ENCODE measurements at regions not wholly inside any gene's neighbourhood (a gene's known extent, or its start where the extent isn't known, plus 50 kb on each side); places are given as distances from the start of the nearest gene placed in this dataset.

GRCh38 chr3:109772520-109772919 lies 435.2 kb upstream of the DPPA4 start:
- TF ChIP-seq, protein P1, sequence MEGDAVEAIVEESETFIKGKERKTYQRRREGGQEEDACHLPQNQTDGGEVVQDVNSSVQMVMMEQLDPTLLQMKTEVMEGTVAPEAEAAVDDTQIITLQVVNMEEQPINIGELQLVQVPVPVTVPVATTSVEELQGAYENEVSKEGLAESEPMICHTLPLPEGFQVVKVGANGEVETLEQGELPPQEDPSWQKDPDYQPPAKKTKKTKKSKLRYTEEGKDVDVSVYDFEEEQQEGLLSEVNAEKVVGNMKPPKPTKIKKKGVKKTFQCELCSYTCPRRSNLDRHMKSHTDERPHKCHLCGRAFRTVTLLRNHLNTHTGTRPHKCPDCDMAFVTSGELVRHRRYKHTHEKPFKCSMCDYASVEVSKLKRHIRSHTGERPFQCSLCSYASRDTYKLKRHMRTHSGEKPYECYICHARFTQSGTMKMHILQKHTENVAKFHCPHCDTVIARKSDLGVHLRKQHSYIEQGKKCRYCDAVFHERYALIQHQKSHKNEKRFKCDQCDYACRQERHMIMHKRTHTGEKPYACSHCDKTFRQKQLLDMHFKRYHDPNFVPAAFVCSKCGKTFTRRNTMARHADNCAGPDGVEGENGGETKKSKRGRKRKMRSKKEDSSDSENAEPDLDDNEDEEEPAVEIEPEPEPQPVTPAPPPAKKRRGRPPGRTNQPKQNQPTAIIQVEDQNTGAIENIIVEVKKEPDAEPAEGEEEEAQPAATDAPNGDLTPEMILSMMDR (IDR thresholded peaks at IDR 0.05): no peak
- TF ChIP-seq POLR2AphosphoS5 (IDR thresholded peaks at IDR 0.05): no peak
- no peak for TF ChIP-seq POLR2A (IDR thresholded peaks at IDR 0.05)
